SH-SY5Y (cell line): ENCODE measurements at regions not wholly inside any gene's neighbourhood (a gene's known extent, or its start where the extent isn't known, plus 50 kb on each side); places are given as distances from the start of the nearest gene placed in this dataset.
A peak's percentile ranks its signal among the peaks of the same experiment; 100 is the strongest.

Experiments used
- GATA2 ChIP-seq: IDR thresholded peaks from 2 replicates; pipeline ENCODE4 v1.6.1; 2011; ENCODE audit warnings: mild to moderate bottlenecking, low read depth, low read length
- GATA3 ChIP-seq: IDR thresholded peaks from 2 replicates; pipeline ENCODE4 v1.6.1; 2011; ENCODE audit warnings: low read depth, mild to moderate bottlenecking, low read length, moderate library complexity

DNA sequence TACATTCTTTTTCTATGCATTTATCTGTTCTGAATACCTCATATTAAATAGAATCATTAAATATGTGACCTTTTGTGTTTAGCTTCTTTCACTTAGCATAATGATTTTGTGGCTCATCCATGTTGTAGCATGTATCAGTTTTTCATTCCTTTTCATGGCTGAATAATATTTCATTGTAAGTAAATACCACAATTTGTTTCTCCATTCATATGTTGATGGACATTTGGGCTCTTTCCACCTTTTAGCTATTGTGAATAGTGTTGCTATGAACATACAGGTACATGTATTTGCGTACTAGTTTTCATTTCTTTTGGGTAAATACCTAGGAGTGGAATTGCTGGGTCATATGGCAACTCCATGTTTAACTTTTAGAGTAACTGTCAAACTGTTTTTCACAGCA, 85.1 kb downstream of the GNL3L start:
- no peak for TF ChIP-seq GATA2
- TF ChIP-seq GATA3, result no peak

DNA sequence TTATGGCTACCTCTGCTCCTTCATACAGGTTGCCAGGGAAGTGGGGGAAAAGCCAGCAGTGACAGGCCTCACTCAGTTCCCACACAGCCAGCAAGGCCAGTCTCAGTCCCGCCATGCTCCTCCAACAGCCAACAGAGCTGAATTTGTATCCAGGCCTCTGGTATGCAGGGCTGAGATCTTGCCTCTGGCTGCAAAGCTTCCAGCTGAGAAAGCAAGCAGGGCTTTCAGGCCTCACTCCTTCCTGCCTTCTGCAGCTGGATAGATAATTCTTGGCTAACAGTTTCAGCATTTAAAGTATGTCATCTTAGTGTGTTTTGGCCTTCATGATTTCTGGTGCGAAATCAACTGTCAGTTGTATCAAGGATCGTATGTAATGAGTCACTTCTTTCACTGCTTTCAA, 103.6 kb downstream of the GNL3L start:
- TF ChIP-seq GATA3, result no peak
- TF ChIP-seq GATA2, result no peak

- TF ChIP-seq GATA3 (no peak), GATA2 (no peak)
Observed at GRCh38 chrX:54639018-54639345, 109.0 kb downstream of the GNL3L start.

DNA sequence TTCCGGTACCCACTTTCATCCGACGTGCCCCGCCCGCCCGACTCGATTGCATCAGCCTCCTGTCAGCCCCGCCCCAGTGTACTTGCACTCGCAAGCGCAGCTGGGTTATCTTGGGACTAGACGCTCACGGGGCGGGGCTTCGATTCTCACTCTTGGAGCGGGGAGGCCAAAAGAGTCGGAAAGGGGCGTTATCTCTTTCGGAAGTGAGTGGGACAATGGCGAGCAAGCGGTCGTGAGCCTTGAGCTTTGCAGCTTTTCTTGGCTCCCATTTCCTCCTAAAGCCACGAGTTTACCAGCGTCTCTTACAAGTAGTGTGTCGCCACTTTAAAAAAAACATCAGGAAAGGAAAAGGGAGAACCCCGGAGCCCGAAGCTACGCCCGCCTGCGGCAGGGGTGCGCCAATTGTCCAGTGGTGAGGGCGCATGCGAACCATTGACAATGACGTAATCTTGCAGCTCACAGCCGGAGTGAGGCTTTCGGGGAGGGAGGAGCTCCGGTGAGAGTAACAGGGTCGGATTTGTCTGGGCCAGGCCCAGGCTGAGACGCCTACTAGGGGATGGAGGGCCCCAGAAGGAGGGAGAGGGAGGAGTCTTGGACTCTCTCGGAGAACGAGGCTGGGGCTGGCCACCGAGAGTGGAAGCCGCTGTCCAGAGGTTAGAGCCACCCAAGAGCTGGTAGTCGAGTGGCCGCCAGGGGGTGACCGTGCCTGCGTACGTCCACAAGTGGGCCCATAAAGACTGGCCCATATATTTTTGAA, 109.5 kb downstream of the GNL3L start:
- TF ChIP-seq GATA2 (no peak), GATA3 (no peak)

- TF ChIP-seq GATA2 (no peak), GATA3 (no peak)
Observed at GRCh38 chrX:54640103-54640690, 110.2 kb downstream of the GNL3L start.

- TF ChIP-seq GATA3 (no peak), GATA2 (no peak)
Observed at GRCh38 chrX:54640736-54641135, 110.7 kb downstream of the GNL3L start.

DNA sequence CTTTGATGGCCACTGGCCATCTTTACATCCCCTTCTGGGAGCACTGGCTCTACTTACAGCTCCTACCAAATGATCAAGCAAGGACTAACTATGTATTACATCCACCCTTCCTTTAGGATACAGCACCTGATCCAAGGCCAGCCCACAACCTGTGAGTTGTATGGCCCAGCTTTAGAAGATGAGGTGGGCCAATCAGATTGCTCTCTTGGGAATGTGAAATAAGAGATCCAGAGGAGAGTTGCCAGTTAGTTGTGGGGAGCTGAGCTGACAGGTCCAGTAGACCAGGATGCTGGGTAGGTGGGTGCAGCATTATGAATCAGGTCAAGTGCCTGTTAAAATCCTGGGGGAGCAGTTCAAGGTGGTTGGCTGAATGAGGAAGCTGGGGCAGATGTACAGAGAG, 111.5 kb downstream of the GNL3L start:
- TF ChIP-seq GATA3, result no peak
- no peak for TF ChIP-seq GATA2

GRCh38 chrX:54659547-54659946, 129.5 kb downstream of the GNL3L start:
- TF ChIP-seq GATA3, result no peak
- TF ChIP-seq GATA2, result no peak

DNA sequence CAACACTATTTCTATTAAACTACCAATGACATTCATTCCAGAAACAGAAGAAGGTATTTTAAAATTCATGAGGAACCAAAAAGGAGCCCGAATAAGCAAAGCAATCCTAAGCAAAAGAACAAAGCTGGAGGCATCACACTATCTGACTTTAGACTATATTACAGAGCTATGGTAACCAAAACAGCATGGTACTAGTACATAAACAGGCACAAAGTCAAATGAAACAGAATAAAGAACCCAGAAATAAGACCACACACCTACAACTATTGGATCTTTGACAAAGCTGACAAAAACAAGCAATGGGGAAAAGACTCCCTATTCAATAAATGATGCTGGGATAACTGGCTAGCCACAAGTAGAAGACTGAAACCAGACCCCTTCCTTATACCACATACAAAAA, 122.3 kb downstream of the ITIH6 start:
- TF ChIP-seq GATA2 (no peak), GATA3 (no peak)

GRCh38 chrX:54695231-54695630, 102.8 kb downstream of the ITIH6 start:
- TF ChIP-seq GATA3 (no peak), GATA2 (no peak)

GRCh38 chrX:54695816-54696487, 102.1 kb downstream of the ITIH6 start:
- no peak for TF ChIP-seq GATA3
- peak; percentile 28 for TF ChIP-seq GATA2
